Astrocyte (in vitro differentiated cells and primary cell): ENCODE measurements at regions not wholly inside any gene's neighbourhood (a gene's known extent, or its start where the extent isn't known, plus 50 kb on each side); places are given as distances from the start of the nearest gene placed in this dataset.

Source experiments
- DNase-seq: peaks from one replicate; pipeline ENCODE4 v3.0.0-alpha.2; 2010; ENCODE audit warnings: low read depth
- FAIRE-seq: peaks from 2 replicates; lab custom pipeline; 2011; peaks lifted over from hg19 to GRCh38; lab: Jason Lieb, UNC
- H2AFZ ChIP-seq: 2 replicates; pipeline ENCODE4 v1.6.0; 2012; ENCODE audit warnings: low read depth, low read length, inconsistent platforms
- H3K27ac ChIP-seq: 2 replicates; pipeline ENCODE4 v1.5.1; 2011; ENCODE audit warnings: low read depth, low read length, inconsistent platforms
- H3K27me3 ChIP-seq: 2 replicates; pipeline ENCODE4 v1.6.0; 2011; ENCODE audit warnings: low read length, inconsistent platforms; ENCODE audit not compliant: insufficient read depth
- H3K36me3 ChIP-seq: 2 replicates; pipeline ENCODE4 v1.5.1; 2011; ENCODE audit warnings: low read length, inconsistent platforms; ENCODE audit not compliant: insufficient read depth
- H3K4me1 ChIP-seq: 2 replicates; pipeline ENCODE4 v1.5.1; 2011; ENCODE audit warnings: low read length, inconsistent platforms; ENCODE audit not compliant: insufficient read depth
- H3K4me2 ChIP-seq: 2 replicates; pipeline ENCODE4 v1.6.0; 2012; ENCODE audit warnings: low read length, inconsistent platforms
- H3K4me3 ChIP-seq: 2 replicates; pipeline ENCODE4 v1.5.1; 2011; ENCODE audit warnings: low read depth, mild to moderate bottlenecking, low read length, inconsistent platforms; ENCODE audit not compliant: insufficient read depth
- H3K79me2 ChIP-seq: 2 replicates; pipeline ENCODE4 v1.6.0; 2012; ENCODE audit warnings: mild to moderate bottlenecking, low read length, inconsistent platforms; ENCODE audit not compliant: insufficient read depth
- H3K9ac ChIP-seq: 2 replicates; pipeline ENCODE4 v1.6.0; 2012; ENCODE audit warnings: mild to moderate bottlenecking, low read length, inconsistent platforms
- H3K9me3 ChIP-seq: 2 replicates; pipeline ENCODE4 v1.5.1; 2012; ENCODE audit warnings: low read depth, mild to moderate bottlenecking, low read length, inconsistent platforms; ENCODE audit not compliant: insufficient read depth
- H4K20me1 ChIP-seq: 2 replicates; pipeline ENCODE4 v1.6.0; 2012; ENCODE audit warnings: low read length, inconsistent platforms; ENCODE audit not compliant: insufficient read depth
- H3K27ac Mint-ChIP-seq: one replicate; pipeline ENCODE4 v1.8.0; 2021; ENCODE audit warnings: mild to moderate bottlenecking, mixed read lengths; ENCODE audit not compliant: unreplicated experiment
- H3K27me3 Mint-ChIP-seq: one replicate; pipeline ENCODE4 v1.8.0; 2021; ENCODE audit warnings: low read depth, mixed read lengths; ENCODE audit not compliant: unreplicated experiment
- H3K36me3 Mint-ChIP-seq: one replicate; pipeline ENCODE4 v1.8.0; 2021; ENCODE audit warnings: low read depth, mixed read lengths; ENCODE audit not compliant: unreplicated experiment
- H3K4me1 Mint-ChIP-seq: one replicate; pipeline ENCODE4 v1.8.0; 2021; ENCODE audit warnings: low read depth, mixed read lengths; ENCODE audit not compliant: unreplicated experiment
- H3K4me3 Mint-ChIP-seq: one replicate; pipeline ENCODE4 v1.8.0; 2021; ENCODE audit warnings: mild to moderate bottlenecking, moderate library complexity, mixed read lengths; ENCODE audit not compliant: unreplicated experiment
- H3K9me3 Mint-ChIP-seq: one replicate; pipeline ENCODE4 v1.8.0; 2021; ENCODE audit warnings: mild to moderate bottlenecking, mixed read lengths; ENCODE audit not compliant: unreplicated experiment
- EZH2 ChIP-seq: IDR thresholded peaks from 2 replicates; pipeline ENCODE4 v1.6.1; 2012; ENCODE audit warnings: mild to moderate bottlenecking, low read length, inconsistent platforms; ENCODE audit not compliant: insufficient read depth
- TF ChIP-seq, protein P1 (sequence below): IDR thresholded peaks from 2 replicates; pipeline ENCODE4 v1.5.1; 2011; ENCODE audit warnings: low read depth, mild to moderate bottlenecking, inconsistent platforms, low read length, moderate library complexity; ENCODE audit not compliant: insufficient read depth

DNA sequence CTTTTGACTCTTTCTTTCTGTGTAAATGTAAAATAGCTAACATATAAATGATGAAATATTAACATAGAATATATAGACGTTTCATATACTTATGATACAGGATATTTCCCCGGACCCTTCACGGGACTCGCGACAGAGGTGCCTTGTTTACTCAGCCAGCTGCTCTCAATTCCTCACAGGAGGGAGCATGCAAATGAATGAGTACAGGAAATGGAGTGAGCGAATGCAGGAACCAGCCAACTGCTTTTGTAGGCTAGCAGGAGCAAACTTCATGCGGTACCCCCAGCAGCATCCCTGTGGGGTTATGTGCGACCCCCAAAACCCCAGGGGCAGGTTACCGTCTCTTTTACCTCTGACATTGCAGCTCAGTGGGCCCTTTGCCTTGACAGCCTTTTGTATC is 110.3 kb upstream of the PDHA2 start:
- Histone ChIP-seq H3K79me2 (no peaks in the 10 kb centered on the region), H4K20me1 (no peaks in the 10 kb centered on the region), H3K4me2 (no peak overlapping the region), H3K27ac (no peak overlapping the region), H3K4me3 (no peak overlapping the region), H3K9me3 (no peaks in the 10 kb centered on the region), H3K9ac (no peak overlapping the region), H3K4me1 (no peaks in the 10 kb centered on the region), H3K27me3 (no peaks in the 10 kb centered on the region), H3K36me3 (no peaks in the 10 kb centered on the region), H2AFZ (no peak overlapping the region)
- TF ChIP-seq, protein P1, sequence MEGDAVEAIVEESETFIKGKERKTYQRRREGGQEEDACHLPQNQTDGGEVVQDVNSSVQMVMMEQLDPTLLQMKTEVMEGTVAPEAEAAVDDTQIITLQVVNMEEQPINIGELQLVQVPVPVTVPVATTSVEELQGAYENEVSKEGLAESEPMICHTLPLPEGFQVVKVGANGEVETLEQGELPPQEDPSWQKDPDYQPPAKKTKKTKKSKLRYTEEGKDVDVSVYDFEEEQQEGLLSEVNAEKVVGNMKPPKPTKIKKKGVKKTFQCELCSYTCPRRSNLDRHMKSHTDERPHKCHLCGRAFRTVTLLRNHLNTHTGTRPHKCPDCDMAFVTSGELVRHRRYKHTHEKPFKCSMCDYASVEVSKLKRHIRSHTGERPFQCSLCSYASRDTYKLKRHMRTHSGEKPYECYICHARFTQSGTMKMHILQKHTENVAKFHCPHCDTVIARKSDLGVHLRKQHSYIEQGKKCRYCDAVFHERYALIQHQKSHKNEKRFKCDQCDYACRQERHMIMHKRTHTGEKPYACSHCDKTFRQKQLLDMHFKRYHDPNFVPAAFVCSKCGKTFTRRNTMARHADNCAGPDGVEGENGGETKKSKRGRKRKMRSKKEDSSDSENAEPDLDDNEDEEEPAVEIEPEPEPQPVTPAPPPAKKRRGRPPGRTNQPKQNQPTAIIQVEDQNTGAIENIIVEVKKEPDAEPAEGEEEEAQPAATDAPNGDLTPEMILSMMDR = no peak
- TF ChIP-seq EZH2 = no peak
- no peaks in the 10 kb centered on the region for H3K27me3 Mint-ChIP-seq
- DNase-seq (no peak), FAIRE-seq (no peak)
- no peaks in the 10 kb centered on the region for H3K4me1 Mint-ChIP-seq
- no peaks in the 10 kb centered on the region for H3K9me3 Mint-ChIP-seq
- H3K27ac Mint-ChIP-seq = no peak overlapping the region
- no peaks in the 10 kb centered on the region for H3K36me3 Mint-ChIP-seq
- no peak overlapping the region for H3K4me3 Mint-ChIP-seq

DNA sequence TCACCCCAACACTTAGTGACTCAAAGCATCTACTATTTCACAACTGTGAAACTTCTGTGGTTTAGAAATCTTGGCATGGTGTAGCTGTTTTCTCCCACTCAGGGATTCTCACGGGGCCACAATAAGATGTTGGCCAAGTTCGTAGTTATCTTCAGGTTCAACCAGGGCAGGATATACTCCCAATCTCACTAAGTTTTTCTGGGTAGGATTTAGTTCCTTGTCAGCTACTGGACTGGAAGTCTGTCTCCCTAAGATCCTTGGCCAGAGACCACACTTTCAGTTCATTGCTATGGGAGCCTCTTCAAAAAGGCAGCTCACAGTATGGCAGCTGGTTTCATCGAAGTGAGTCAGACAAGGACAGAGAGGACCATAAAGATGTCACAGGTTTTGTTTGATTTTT is 111.7 kb upstream of the PDHA2 start:
- no peak overlapping the region for H3K9ac ChIP-seq

DNA sequence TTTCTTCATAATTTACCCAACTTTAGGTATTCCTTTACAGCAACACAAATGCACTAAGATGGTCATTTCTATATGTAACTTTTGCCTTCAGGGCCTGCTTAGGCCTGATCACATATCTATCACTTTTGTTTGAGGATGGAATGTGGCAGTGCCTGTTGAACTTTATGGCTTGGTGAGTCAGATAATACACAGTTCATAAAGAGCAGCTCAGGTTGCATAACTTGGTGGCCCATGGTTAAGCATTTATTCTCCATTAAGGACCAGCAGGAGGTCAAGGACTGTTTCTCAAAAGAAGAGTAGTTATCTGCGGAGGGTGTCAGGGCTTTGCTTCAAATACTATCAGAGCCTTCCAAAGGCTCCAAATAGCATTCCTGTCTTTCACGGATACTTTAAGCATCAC is 124.1 kb upstream of the PDHA2 start:
- no peak for FAIRE-seq
- H3K9me3 Mint-ChIP-seq = peaks cover 6% of the 10 kb centered on the region

More for the DNA sequence above, 111.7 kb upstream of the PDHA2 start:
- FAIRE-seq (no peak), DNase-seq (peak; percentile 74)
- Histone ChIP-seq H4K20me1 (no peaks in the 10 kb centered on the region), H3K4me1 (no peaks in the 10 kb centered on the region), H3K27ac (no peak overlapping the region), H2AFZ (no peak overlapping the region), H3K27me3 (no peaks in the 10 kb centered on the region), H3K79me2 (no peaks in the 10 kb centered on the region), H3K36me3 (no peaks in the 10 kb centered on the region), H3K4me2 (no peak overlapping the region), H3K4me3 (no peak overlapping the region), H3K9me3 (no peaks in the 10 kb centered on the region)
- H3K36me3 Mint-ChIP-seq = no peaks in the 10 kb centered on the region
- H3K27ac Mint-ChIP-seq = no peak overlapping the region
- H3K4me3 Mint-ChIP-seq = no peak overlapping the region
- no peaks in the 10 kb centered on the region for H3K4me1 Mint-ChIP-seq
- H3K9me3 Mint-ChIP-seq = no peaks in the 10 kb centered on the region
- H3K27me3 Mint-ChIP-seq = no peaks in the 10 kb centered on the region
- TF ChIP-seq, protein P1 = no peak
- TF ChIP-seq EZH2 = no peak

More for the DNA sequence above, 124.1 kb upstream of the PDHA2 start:
- H3K36me3 Mint-ChIP-seq = no peaks in the 10 kb centered on the region
- no peak overlapping the region for H3K27ac ChIP-seq
- H3K4me2 ChIP-seq = no peak overlapping the region
- no peak overlapping the region for H3K4me3 Mint-ChIP-seq
- no peaks in the 10 kb centered on the region for H3K27me3 ChIP-seq
- H2AFZ ChIP-seq = no peak overlapping the region
- no peaks in the 10 kb centered on the region for H3K36me3 ChIP-seq
- H3K4me1 Mint-ChIP-seq = no peaks in the 10 kb centered on the region
- H3K27ac Mint-ChIP-seq = no peak overlapping the region
- no peaks in the 10 kb centered on the region for H3K4me1 ChIP-seq
- no peaks in the 10 kb centered on the region for H3K27me3 Mint-ChIP-seq
- no peaks in the 10 kb centered on the region for H3K9me3 ChIP-seq
- no peaks in the 10 kb centered on the region for H4K20me1 ChIP-seq
- no peak overlapping the region for H3K4me3 ChIP-seq
- TF ChIP-seq, protein P1 = no peak
- TF ChIP-seq EZH2 = no peak
- H3K79me2 ChIP-seq = no peaks in the 10 kb centered on the region
- no peak overlapping the region for H3K9ac ChIP-seq
- DNase-seq = no peak
